DOHH2 (cell line): ENCODE measurements at regions not wholly inside any gene's neighbourhood (a gene's known extent, or its start where the extent isn't known, plus 50 kb on each side); places are given as distances from the start of the nearest gene placed in this dataset.

Experiments
- CTCF ChIP-seq: fragments of 200-600 bp; sonication (generic); IDR thresholded peaks from one replicate; pipeline ENCODE4 v1.5.1; 2014; ENCODE audit warnings: antibody characterized with exemption, mild to moderate bottlenecking, low read depth, low read length; ENCODE audit not compliant: poor library complexity, severe bottlenecking
- EZH2phosphoT487 ChIP-seq: fragments of 200-600 bp; sonication (generic); IDR thresholded peaks from 2 replicates; pipeline ENCODE4 v1.6.1; 2017; ENCODE audit warnings: borderline replicate concordance, mild to moderate bottlenecking, antibody characterized with exemption, low read length, moderate library complexity, mixed read lengths

GRCh38 chr1:221228594-221228993 lies 349.4 kb downstream of the HLX start:
- TF ChIP-seq CTCF (no peak), EZH2phosphoT487 (no peak)
